ENCODE measurements at regions not wholly inside any gene's neighbourhood (a gene's known extent, or its start where the extent isn't known, plus 50 kb on each side); places are given as distances from the start of the nearest gene placed in this dataset.

- TF ChIP-seq CTCF (IDR thresholded peaks at IDR 0.05) (no peak), EZH2 (IDR thresholded peaks at IDR 0.05; ENCODE audit: borderline replicate concordance, insufficient read depth, low read depth, low read length, poor library complexity, severe bottlenecking) (no peak)
- Histone ChIP-seq H4K20me1 (ENCODE audit: control insufficient read depth, insufficient read depth, low read length, poor library complexity, severe bottlenecking) (no peaks in the 10 kb centered on the region), H3K9me3 (ENCODE audit: control extremely low read depth in 1 of 3, control insufficient read depth in 2 of 3, insufficient read depth in 1 of 3, low read length in 2 of 3) (no peaks in the 10 kb centered on the region), H3K4me1 (ENCODE audit: control insufficient read depth in 2 of 2, insufficient read depth in 2 of 2, low read length in 2 of 2) (no peaks in the 10 kb centered on the region), H2AFZ (ENCODE audit: insufficient read depth, low read depth, low read length, poor library complexity, severe bottlenecking) (no peak overlapping the region), H3K4me2 (replicated peaks; ENCODE audit: low read depth, low read length, poor library complexity, severe bottlenecking) (no peak overlapping the region), H3K36me3 (replicated peaks in 1 of 2; ENCODE audit: control extremely low read depth in 1 of 2, control insufficient read depth in 1 of 2, extremely low read depth in 1 of 2, insufficient read depth in 2 of 2, low read length in 1 of 2) (no peaks in the 10 kb centered on the region), H3K4me3 (ENCODE audit: control extremely low read depth in 1 of 5, extremely low read depth in 1 of 5, insufficient read depth in 1 of 5, low read depth in 2 of 5, low read length in 4 of 5) (no peak overlapping the region), H3K27me3 (replicated peaks in 1 of 4; ENCODE audit: control extremely low read depth in 1 of 4, control insufficient read depth in 3 of 4, insufficient read depth in 4 of 4, low read length in 3 of 4) (no peaks in the 10 kb centered on the region), H3K9ac (ENCODE audit: low read length) (no peak overlapping the region), H3K27ac (ENCODE audit: low read length in 2 of 2) (no peak overlapping the region), H3K79me2 (ENCODE audit: control insufficient read depth, insufficient read depth, low read length) (no peaks in the 10 kb centered on the region)
- Mint-ChIP-seq H3K27ac (no peak overlapping the region), H3K4me3 (no peak overlapping the region), H3K4me1 (no peaks in the 10 kb centered on the region), H3K27me3 (no peaks in the 10 kb centered on the region), H3K9me3 (ENCODE audit: insufficient read depth) (no peaks in the 10 kb centered on the region)
- no peak for DNase-seq
- POLR2A ChIA-PET, result no interaction called here
- CTCF ChIA-PET, result interaction anchor here (1.2 kb wide), 1 partner anchor 430 kb away, joined by 3 read pairs; no protein-coding TSS in a partner anchor
- no peak for ATAC-seq (ENCODE audit: low read depth)
- intact Hi-C loops (cut with micrococcal nuclease), result no loop called here
- no CpG with 5 or more reads among the region's 1 CpG for WGBS (ENCODE audit: insufficient coverage)
Observed at GRCh38 chr2:156157670-156158069, 174.9 kb downstream of the NR4A2 start.

GRCh38 chr2:156156580-156156979 is 175.9 kb downstream of the NR4A2 start:
- Histone ChIP-seq H3K9ac (ENCODE audit: low read length) (no peak overlapping the region), H3K27ac (ENCODE audit: low read length in 2 of 2) (no peak overlapping the region), H3K4me1 (ENCODE audit: control insufficient read depth in 2 of 2, insufficient read depth in 2 of 2, low read length in 2 of 2) (no peaks in the 10 kb centered on the region), H4K20me1 (ENCODE audit: control insufficient read depth, insufficient read depth, low read length, poor library complexity, severe bottlenecking) (no peaks in the 10 kb centered on the region), H3K79me2 (ENCODE audit: control insufficient read depth, insufficient read depth, low read length) (no peaks in the 10 kb centered on the region), H3K36me3 (replicated peaks in 1 of 2; ENCODE audit: control extremely low read depth in 1 of 2, control insufficient read depth in 1 of 2, extremely low read depth in 1 of 2, insufficient read depth in 2 of 2, low read length in 1 of 2) (no peaks in the 10 kb centered on the region), H3K4me2 (replicated peaks; ENCODE audit: low read depth, low read length, poor library complexity, severe bottlenecking) (no peak overlapping the region), H3K27me3 (replicated peaks in 1 of 4; ENCODE audit: control extremely low read depth in 1 of 4, control insufficient read depth in 3 of 4, insufficient read depth in 4 of 4, low read length in 3 of 4) (no peaks in the 10 kb centered on the region), H2AFZ (ENCODE audit: insufficient read depth, low read depth, low read length, poor library complexity, severe bottlenecking) (no peak overlapping the region), H3K9me3 (ENCODE audit: control extremely low read depth in 1 of 3, control insufficient read depth in 2 of 3, insufficient read depth in 1 of 3, low read length in 2 of 3) (no peaks in the 10 kb centered on the region), H3K4me3 (ENCODE audit: control extremely low read depth in 1 of 5, extremely low read depth in 1 of 5, insufficient read depth in 1 of 5, low read depth in 2 of 5, low read length in 4 of 5) (no peak overlapping the region)
- WGBS (ENCODE audit: insufficient coverage), result no CpG with 5 or more reads among the region's 2 CpGs
- intact Hi-C loops (cut with micrococcal nuclease), result no loop called here
- Mint-ChIP-seq H3K4me1 (no peaks in the 10 kb centered on the region), H3K4me3 (no peak overlapping the region), H3K9me3 (ENCODE audit: insufficient read depth) (no peaks in the 10 kb centered on the region), H3K27me3 (no peaks in the 10 kb centered on the region), H3K27ac (no peak overlapping the region)
- CTCF ChIA-PET, result no interaction called here
- POLR2A ChIA-PET, result no interaction called here
- no peak for TF ChIP-seq EZH2 (IDR thresholded peaks at IDR 0.05; ENCODE audit: borderline replicate concordance, insufficient read depth, low read depth, low read length, poor library complexity, severe bottlenecking)
- TF ChIP-seq CTCF (IDR thresholded peaks at IDR 0.05), result no peak
- ATAC-seq (ENCODE audit: low read depth) (no peak), DNase-seq (no peak)

Measured in B cell (primary cell).